ENCODE measurements at regions not wholly inside any gene's neighbourhood (a gene's known extent, or its start where the extent isn't known, plus 50 kb on each side); places are given as distances from the start of the nearest gene placed in this dataset.

- TF ChIP-seq POLR2AphosphoS5 (IDR thresholded peaks at IDR 0.05; ENCODE audit: low read depth, low read length), result no peak
- no peak for TF ChIP-seq CTCF (IDR thresholded peaks at IDR 0.05)
Measured at GRCh38 chr3:194925614-194926013, 239.9 kb downstream of the FAM43A start.

Measured in Panc1 (cell line).